Cardiac fibroblast (primary cell): ENCODE measurements at regions not wholly inside any gene's neighbourhood (a gene's known extent, or its start where the extent isn't known, plus 50 kb on each side); places are given as distances from the start of the nearest gene placed in this dataset.

Experiments
- DNase-seq, 2 donors: peaks; one replicate each; pipeline versions ENCODE4 v3.0.0 to v3.0.0-alpha.2; 2010; ENCODE audit warnings: low read depth in 2 of 2
- H3K4me3 ChIP-seq, 2 donors: replicated peaks in 1 of 2; 1 replicate in 1 of 2; 2 replicates in 1 of 2; pipeline ENCODE4 v1.5.1; 2011; ENCODE audit warnings: low read depth in 2 of 2, low read length in 2 of 2, mild to moderate bottlenecking in 2 of 2, moderate library complexity in 1 of 2
- TF ChIP-seq, protein P1 (sequence below): IDR thresholded peaks from one replicate; pipeline ENCODE4 v1.5.1; 2011; ENCODE audit warnings: low read depth, mild to moderate bottlenecking, low read length, inconsistent platforms

DNA sequence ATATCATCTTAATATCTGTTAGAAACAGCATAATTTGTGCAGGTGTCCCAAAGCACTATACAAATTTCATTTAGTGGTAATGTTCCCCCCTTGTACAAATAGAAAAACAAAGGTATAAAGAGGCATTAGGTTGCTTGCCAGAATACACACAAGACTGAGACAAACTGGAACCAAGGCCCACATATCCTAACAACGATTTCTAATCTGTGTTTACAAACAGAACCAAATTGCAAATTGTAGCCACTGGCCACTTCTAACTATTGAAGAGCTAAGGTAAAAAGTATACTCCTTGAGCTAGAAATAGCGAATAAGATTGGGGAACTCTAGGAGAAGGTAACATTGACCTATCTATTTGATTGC lies 526.1 kb downstream of the KLF12 start:
- TF ChIP-seq, protein P1, sequence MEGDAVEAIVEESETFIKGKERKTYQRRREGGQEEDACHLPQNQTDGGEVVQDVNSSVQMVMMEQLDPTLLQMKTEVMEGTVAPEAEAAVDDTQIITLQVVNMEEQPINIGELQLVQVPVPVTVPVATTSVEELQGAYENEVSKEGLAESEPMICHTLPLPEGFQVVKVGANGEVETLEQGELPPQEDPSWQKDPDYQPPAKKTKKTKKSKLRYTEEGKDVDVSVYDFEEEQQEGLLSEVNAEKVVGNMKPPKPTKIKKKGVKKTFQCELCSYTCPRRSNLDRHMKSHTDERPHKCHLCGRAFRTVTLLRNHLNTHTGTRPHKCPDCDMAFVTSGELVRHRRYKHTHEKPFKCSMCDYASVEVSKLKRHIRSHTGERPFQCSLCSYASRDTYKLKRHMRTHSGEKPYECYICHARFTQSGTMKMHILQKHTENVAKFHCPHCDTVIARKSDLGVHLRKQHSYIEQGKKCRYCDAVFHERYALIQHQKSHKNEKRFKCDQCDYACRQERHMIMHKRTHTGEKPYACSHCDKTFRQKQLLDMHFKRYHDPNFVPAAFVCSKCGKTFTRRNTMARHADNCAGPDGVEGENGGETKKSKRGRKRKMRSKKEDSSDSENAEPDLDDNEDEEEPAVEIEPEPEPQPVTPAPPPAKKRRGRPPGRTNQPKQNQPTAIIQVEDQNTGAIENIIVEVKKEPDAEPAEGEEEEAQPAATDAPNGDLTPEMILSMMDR = no peak
- H3K4me3 ChIP-seq = no peak overlapping the region
- no peak for DNase-seq

DNA sequence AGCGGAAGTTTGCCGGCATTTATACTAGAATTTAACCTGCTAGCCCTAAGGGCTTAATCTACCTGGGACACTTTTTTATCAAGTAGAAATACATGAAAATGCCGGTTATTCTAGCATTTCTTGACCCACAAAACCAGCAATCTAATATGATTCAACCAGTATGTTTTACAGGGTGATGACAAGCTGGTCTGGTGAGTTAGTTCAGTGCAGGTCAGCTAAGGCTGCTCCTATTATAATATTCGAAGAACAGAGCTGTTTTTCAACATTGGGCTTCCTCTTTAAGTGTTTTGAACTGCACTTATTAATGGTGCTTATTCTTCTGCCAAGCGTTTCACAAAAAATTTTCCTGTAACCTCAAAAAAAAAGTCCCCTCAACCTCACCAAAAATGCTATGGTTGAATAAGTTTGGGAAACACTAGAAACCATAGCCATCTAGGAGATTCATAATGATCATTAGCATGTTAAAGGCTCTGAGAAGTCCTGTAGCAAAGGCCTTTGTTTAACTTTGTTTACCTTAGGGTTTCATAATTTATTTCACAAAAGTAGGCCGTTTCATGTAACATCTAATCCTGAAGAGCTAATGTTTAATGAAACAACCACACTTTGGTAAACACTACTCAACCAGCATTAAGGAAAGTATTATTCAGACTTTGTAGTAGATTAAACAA lies 526.6 kb downstream of the KLF12 start:
- TF ChIP-seq, protein P1 = no peak

DNA sequence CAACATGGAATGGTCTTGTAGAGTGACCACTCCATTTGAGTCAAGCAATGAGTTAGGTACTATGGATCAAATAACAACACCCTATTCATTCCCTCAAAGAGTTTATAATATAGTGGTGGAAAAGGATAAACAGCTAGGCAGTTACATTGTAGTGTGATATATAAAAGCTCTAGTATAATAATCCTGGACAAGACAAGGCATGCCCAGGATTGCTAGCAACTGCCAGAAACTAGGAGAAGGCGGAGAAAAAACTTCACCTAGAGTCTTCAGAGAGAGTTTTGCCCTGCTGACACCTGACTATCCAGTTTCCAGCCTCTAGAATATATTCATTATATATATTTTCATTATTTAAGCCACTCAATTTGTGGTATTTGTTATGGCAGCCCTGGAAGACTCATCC lies 530.6 kb downstream of the KLF12 start:
- H3K4me3 ChIP-seq = no peak overlapping the region
- TF ChIP-seq, protein P1 = no peak
- DNase-seq = no peak

More for the DNA sequence above, 526.6 kb downstream of the KLF12 start:
- no peak for DNase-seq
- H3K4me3 ChIP-seq = no peak overlapping the region

DNA sequence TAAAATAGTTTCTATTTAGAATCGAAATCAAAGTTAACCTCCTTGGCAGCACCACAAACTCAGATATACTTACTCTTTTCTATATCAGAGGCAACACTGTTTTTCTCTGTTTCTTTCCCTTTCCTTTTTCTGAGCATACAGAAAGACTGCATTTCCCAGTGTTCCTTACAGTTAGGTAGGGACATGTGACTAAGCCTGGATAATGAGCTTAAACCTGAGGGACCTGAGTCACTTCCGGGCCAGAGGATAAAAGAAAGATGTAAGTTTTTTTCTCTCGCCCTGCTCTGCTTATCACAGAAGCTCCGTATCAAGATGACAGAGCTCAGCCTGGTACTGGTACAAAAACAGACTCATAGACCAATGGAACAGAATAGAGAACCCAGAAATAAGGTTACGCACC lies 531.9 kb downstream of the KLF12 start:
- no peak overlapping the region for H3K4me3 ChIP-seq
- DNase-seq = peak; percentile 15 to 62
- TF ChIP-seq, protein P1 = no peak

DNA sequence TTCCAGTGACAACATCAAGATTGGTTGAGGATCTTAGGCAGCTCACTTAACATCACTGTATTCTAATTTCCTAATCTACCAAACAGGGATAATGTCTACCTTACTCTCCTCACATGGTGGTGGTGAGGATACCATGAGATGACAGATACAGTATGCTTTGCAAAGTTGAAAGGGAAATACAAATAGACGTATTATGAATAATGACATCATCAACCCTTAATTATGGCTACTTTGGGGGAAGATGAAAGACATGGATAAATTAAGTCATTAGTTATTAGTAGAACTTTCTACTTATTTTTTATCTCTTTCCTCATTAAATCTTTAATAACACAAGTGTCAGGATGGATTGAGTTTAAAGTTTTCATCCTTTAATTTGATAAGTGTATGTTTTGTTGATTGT lies 532.5 kb downstream of the KLF12 start:
- H3K4me3 ChIP-seq = no peak overlapping the region
- TF ChIP-seq, protein P1 = no peak
- no peak for DNase-seq

DNA sequence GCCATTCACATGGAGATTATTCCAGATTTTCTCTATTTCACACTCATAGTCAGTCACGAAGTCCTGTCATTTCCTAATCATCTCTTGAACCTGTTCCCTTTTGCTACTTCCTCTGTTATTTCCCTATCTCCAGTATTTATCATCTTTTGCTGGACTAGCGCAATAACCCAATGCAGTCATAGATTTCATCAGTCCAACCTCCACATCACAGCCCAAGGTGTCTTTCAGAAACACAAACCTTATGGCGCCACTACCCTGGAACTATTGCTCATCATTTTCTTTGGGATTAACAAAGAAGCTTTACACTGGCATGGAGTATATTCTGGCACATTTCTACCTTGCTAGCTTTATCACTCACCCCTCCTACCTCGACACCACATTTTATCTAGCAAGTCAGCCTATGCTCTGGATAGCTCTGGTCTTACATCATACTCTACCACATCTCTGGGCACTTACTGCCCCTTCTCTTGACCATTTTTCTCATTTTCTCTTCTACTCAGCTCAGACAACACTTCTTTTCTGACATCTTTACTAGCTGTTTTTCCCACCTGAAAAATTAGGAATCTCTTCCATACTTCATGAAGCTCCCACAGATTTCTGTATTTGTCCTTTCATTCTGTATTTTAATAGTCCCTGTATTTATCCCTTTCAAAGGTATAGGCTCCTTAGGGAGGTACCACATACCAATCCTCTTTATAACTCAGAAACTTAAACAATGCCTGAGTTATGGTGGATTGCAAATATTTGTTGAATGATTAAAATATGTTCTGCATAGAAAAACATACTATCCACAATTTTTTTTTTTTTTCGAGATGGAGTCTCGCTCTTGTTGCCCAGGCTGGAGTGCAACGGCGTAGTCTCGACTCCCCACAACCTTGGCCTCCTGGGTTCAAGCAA lies 534.7 kb downstream of the KLF12 start:
- no peak overlapping the region for H3K4me3 ChIP-seq
- TF ChIP-seq, protein P1 = no peak
- DNase-seq = peak in 1 of 2 donors; percentile 17
